Panc1 (cell line): ENCODE measurements at regions not wholly inside any gene's neighbourhood (a gene's known extent, or its start where the extent isn't known, plus 50 kb on each side); places are given as distances from the start of the nearest gene placed in this dataset.

Source experiments
- CTCF ChIP-seq: fragments of 450-650 bp; IDR thresholded peaks from 2 replicates; pipeline ENCODE4 v1.5.1; 2017; ENCODE audit warnings: mild to moderate bottlenecking
- POLR2AphosphoS5 ChIP-seq: IDR thresholded peaks from 2 replicates; pipeline ENCODE4 v1.6.1; 2012; ENCODE audit warnings: mild to moderate bottlenecking, low read depth, low read length, moderate library complexity

- no peak for TF ChIP-seq CTCF
- no peak for TF ChIP-seq POLR2AphosphoS5
Measured at GRCh38 chr1:29392486-29393450, 156.4 kb downstream of the PTPRU start.
